ENCODE measurements at regions not wholly inside any gene's neighbourhood (a gene's known extent, or its start where the extent isn't known, plus 50 kb on each side); places are given as distances from the start of the nearest gene placed in this dataset.

DNA sequence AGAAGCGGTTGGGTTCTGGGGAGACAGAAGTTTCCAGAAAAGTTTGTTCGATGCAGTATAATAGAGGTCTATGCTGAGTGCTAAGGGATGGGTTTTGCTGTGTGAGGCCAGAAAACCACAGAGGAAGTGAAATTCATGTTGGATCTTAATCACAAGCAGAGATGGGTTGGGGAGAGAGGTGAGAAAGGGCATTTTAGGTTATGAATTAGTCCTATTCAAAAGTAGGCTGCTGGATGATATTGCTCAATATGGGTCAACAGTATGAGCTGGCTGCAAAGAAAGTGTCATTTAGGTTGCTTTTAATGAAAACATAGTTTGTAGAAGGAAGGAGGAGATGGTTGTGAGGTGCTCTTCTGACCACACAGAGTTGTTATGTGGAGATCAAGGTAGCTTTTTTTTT, 118.8 kb upstream of the LHCGR start (continued):
- TF ChIP-seq, protein P1, sequence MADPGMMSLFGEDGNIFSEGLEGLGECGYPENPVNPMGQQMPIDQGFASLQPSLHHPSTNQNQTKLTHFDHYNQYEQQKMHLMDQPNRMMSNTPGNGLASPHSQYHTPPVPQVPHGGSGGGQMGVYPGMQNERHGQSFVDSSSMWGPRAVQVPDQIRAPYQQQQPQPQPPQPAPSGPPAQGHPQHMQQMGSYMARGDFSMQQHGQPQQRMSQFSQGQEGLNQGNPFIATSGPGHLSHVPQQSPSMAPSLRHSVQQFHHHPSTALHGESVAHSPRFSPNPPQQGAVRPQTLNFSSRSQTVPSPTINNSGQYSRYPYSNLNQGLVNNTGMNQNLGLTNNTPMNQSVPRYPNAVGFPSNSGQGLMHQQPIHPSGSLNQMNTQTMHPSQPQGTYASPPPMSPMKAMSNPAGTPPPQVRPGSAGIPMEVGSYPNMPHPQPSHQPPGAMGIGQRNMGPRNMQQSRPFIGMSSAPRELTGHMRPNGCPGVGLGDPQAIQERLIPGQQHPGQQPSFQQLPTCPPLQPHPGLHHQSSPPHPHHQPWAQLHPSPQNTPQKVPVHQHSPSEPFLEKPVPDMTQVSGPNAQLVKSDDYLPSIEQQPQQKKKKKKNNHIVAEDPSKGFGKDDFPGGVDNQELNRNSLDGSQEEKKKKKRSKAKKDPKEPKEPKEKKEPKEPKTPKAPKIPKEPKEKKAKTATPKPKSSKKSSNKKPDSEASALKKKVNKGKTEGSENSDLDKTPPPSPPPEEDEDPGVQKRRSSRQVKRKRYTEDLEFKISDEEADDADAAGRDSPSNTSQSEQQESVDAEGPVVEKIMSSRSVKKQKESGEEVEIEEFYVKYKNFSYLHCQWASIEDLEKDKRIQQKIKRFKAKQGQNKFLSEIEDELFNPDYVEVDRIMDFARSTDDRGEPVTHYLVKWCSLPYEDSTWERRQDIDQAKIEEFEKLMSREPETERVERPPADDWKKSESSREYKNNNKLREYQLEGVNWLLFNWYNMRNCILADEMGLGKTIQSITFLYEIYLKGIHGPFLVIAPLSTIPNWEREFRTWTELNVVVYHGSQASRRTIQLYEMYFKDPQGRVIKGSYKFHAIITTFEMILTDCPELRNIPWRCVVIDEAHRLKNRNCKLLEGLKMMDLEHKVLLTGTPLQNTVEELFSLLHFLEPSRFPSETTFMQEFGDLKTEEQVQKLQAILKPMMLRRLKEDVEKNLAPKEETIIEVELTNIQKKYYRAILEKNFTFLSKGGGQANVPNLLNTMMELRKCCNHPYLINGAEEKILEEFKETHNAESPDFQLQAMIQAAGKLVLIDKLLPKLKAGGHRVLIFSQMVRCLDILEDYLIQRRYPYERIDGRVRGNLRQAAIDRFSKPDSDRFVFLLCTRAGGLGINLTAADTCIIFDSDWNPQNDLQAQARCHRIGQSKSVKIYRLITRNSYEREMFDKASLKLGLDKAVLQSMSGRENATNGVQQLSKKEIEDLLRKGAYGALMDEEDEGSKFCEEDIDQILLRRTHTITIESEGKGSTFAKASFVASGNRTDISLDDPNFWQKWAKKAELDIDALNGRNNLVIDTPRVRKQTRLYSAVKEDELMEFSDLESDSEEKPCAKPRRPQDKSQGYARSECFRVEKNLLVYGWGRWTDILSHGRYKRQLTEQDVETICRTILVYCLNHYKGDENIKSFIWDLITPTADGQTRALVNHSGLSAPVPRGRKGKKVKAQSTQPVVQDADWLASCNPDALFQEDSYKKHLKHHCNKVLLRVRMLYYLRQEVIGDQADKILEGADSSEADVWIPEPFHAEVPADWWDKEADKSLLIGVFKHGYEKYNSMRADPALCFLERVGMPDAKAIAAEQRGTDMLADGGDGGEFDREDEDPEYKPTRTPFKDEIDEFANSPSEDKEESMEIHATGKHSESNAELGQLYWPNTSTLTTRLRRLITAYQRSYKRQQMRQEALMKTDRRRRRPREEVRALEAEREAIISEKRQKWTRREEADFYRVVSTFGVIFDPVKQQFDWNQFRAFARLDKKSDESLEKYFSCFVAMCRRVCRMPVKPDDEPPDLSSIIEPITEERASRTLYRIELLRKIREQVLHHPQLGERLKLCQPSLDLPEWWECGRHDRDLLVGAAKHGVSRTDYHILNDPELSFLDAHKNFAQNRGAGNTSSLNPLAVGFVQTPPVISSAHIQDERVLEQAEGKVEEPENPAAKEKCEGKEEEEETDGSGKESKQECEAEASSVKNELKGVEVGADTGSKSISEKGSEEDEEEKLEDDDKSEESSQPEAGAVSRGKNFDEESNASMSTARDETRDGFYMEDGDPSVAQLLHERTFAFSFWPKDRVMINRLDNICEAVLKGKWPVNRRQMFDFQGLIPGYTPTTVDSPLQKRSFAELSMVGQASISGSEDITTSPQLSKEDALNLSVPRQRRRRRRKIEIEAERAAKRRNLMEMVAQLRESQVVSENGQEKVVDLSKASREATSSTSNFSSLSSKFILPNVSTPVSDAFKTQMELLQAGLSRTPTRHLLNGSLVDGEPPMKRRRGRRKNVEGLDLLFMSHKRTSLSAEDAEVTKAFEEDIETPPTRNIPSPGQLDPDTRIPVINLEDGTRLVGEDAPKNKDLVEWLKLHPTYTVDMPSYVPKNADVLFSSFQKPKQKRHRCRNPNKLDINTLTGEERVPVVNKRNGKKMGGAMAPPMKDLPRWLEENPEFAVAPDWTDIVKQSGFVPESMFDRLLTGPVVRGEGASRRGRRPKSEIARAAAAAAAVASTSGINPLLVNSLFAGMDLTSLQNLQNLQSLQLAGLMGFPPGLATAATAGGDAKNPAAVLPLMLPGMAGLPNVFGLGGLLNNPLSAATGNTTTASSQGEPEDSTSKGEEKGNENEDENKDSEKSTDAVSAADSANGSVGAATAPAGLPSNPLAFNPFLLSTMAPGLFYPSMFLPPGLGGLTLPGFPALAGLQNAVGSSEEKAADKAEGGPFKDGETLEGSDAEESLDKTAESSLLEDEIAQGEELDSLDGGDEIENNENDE (IDR thresholded peaks at IDR 0.05; ENCODE audit: insufficient replicate concordance, low read length), result no peak
- TF ChIP-seq BACH1 (IDR thresholded peaks at IDR 0.05; ENCODE audit: low read length) (no peak), RAD21 (IDR thresholded peaks at IDR 0.05 in 1 of 2, conservative IDR thresholded peaks at IDR 0.05 in 1 of 2; ENCODE audit: low read depth in 2 of 2, low read length in 2 of 2) (no peak), NANOG (IDR thresholded peaks at IDR 0.05; ENCODE audit: insufficient read depth, low read depth, low read length, poor library complexity, severe bottlenecking) (no peak), CBX5 (IDR thresholded peaks at IDR 0.05; ENCODE audit: low read depth, low read length) (no peak), SP2 (IDR thresholded peaks at IDR 0.05; ENCODE audit: low read length) (no peak), BCL11A (IDR thresholded peaks at IDR 0.05; ENCODE audit: low read depth in 2 of 2, low read length in 2 of 2) (no peak), SIN3A (conservative IDR thresholded peaks at IDR 0.05 in 1 of 2, IDR thresholded peaks at IDR 0.05 in 1 of 2; ENCODE audit: low read depth in 1 of 2, low read length in 2 of 2) (no peak), HDAC6 (IDR thresholded peaks at IDR 0.05; ENCODE audit: low read depth, low read length) (no peak), SUZ12 (IDR thresholded peaks at IDR 0.05; ENCODE audit: low read length) (no peak), POLR2A (IDR thresholded peaks at IDR 0.05; ENCODE audit: control extremely low read depth in 1 of 2, low read depth in 2 of 2, low read length in 2 of 2) (no peak), TAF1 (IDR thresholded peaks at IDR 0.05; ENCODE audit: low read depth, low read length) (no peak)
